Transverse colon (tissue), 3 donors: ENCODE measurements at regions not wholly inside any gene's neighbourhood (a gene's known extent, or its start where the extent isn't known, plus 50 kb on each side); places are given as distances from the start of the nearest gene placed in this dataset.

Experiments used
- POLR2A ChIP-seq: fragments of 450-650 bp; IDR thresholded peaks from one replicate; pipeline ENCODE4 v1.6.1; 2016; ENCODE audit warnings: antibody characterized with exemption, mild to moderate bottlenecking, moderate library complexity
- TF ChIP-seq, protein P1 (sequence below), 5 experiments: fragments of 200-600 bp in 3 of 5; fragments of 450-650 bp in 2 of 5; sonication (generic) in 3 of 5; IDR thresholded peaks; 1 replicate in 2 of 5; 2 replicates in 3 of 5; pipeline ENCODE4 v1.5.1; 2016 to 2017; ENCODE audit warnings: antibody characterized with exemption in 5 of 5, inconsistent platforms in 3 of 5, mild to moderate bottlenecking in 2 of 5, moderate library complexity in 1 of 5

DNA sequence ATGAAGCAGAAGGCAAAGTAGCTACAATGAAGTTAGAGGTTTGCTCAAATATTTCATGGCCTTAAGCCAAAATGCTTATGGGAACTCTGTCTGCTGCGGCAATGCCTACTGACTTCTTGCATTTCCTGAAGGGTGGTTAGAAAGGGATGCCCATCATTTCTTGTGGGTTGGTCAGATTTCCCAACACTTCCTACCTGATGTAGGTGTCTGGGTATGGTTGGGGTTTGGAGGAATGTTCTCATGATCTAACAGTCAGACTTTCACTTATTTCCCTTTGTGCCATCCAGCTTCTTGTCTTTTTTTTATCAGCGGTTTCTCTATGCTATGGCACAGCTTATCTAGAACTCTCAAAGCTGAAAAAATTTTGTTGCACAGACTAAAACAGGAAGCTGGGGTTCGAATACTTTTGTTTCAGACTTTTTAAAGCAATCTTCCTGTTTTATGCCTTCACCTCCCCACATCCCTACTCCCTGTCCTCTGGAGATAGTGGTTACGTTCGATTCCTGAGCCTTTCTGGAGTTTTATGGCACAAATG, 307.7 kb downstream of the USP25 start:
- TF ChIP-seq, protein P1, sequence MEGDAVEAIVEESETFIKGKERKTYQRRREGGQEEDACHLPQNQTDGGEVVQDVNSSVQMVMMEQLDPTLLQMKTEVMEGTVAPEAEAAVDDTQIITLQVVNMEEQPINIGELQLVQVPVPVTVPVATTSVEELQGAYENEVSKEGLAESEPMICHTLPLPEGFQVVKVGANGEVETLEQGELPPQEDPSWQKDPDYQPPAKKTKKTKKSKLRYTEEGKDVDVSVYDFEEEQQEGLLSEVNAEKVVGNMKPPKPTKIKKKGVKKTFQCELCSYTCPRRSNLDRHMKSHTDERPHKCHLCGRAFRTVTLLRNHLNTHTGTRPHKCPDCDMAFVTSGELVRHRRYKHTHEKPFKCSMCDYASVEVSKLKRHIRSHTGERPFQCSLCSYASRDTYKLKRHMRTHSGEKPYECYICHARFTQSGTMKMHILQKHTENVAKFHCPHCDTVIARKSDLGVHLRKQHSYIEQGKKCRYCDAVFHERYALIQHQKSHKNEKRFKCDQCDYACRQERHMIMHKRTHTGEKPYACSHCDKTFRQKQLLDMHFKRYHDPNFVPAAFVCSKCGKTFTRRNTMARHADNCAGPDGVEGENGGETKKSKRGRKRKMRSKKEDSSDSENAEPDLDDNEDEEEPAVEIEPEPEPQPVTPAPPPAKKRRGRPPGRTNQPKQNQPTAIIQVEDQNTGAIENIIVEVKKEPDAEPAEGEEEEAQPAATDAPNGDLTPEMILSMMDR (IDR thresholded peaks at IDR 0.05): no peak
- no peak for TF ChIP-seq POLR2A
